HEK293T (cell line): ENCODE measurements at regions not wholly inside any gene's neighbourhood (a gene's known extent, or its start where the extent isn't known, plus 50 kb on each side); places are given as distances from the start of the nearest gene placed in this dataset.
A peak's percentile ranks its signal among the peaks of the same experiment; 100 is the strongest.

ENCODE experiments used
- CTCF ChIA-PET: fragments of 350-600 bp; formaldehyde crosslinking; extraction: SDS; loops from one replicate; lab custom pipeline; 2021; ENCODE audit warnings: antibody characterized with exemption, inconsistent platforms; lab: Yijun Ruan, JAX
- POLR2A ChIA-PET: fragments of 350-600 bp; formaldehyde crosslinking; extraction: SDS; loops from one replicate; lab custom pipeline; 2020; ENCODE audit warnings: antibody characterized with exemption, inconsistent platforms; lab: Yijun Ruan, JAX
- DNase-seq: peaks from one replicate; pipeline ENCODE4 v3.0.0; 2012; ENCODE audit warnings: mixed read lengths; ENCODE audit errors: extremely low spot score
- ARNT ChIP-seq: fragments of 450-650 bp; IDR thresholded peaks from 2 replicates; pipeline ENCODE4 v1.6.1; 2017; ENCODE audit warnings: mild to moderate bottlenecking
- BHLHE40 ChIP-seq: fragments of 450-650 bp; IDR thresholded peaks from 2 replicates; pipeline ENCODE4 v1.6.1; 2016; ENCODE audit warnings: mild to moderate bottlenecking, moderate library complexity, borderline replicate concordance
- CTBP1 ChIP-seq: fragments of 450-650 bp; IDR thresholded peaks from 2 replicates; pipeline ENCODE4 v1.6.1; 2016; ENCODE audit warnings: borderline replicate concordance
- ELF4 ChIP-seq: fragments of 450-650 bp; IDR thresholded peaks from 2 replicates; pipeline ENCODE4 v1.6.1; 2017; ENCODE audit warnings: antibody characterized with exemption
- FOXA1 ChIP-seq: fragments of 450-650 bp; IDR thresholded peaks from 2 replicates; pipeline ENCODE4 v1.6.1; 2016; ENCODE audit warnings: mild to moderate bottlenecking
- FOXK2 ChIP-seq: fragments of 450-650 bp; IDR thresholded peaks from 2 replicates; pipeline ENCODE4 v1.6.1; 2016; ENCODE audit warnings: mild to moderate bottlenecking
- FOXM1 ChIP-seq: fragments of 450-650 bp; IDR thresholded peaks from 2 replicates; pipeline ENCODE4 v1.6.1; 2017; ENCODE audit warnings: mild to moderate bottlenecking, borderline replicate concordance
- HDGF ChIP-seq: fragments of 450-650 bp; IDR thresholded peaks from 2 replicates; pipeline ENCODE4 v1.6.1; 2017; ENCODE audit warnings: antibody characterized with exemption, borderline replicate concordance
- L3MBTL2 ChIP-seq: fragments of 450-650 bp; conservative IDR thresholded peaks from 2 replicates; pipeline ENCODE4 v1.6.1; 2016; ENCODE audit warnings: mild to moderate bottlenecking
- LEF1 ChIP-seq: fragments of 450-650 bp; IDR thresholded peaks from 2 replicates; pipeline ENCODE4 v1.6.1; 2017; ENCODE audit warnings: mild to moderate bottlenecking, borderline replicate concordance
- NFRKB ChIP-seq: fragments of 450-650 bp; IDR thresholded peaks from 2 replicates; pipeline ENCODE4 v1.6.1; 2016; ENCODE audit warnings: mild to moderate bottlenecking, moderate library complexity
- PKNOX1 ChIP-seq: fragments of 450-650 bp; IDR thresholded peaks from 2 replicates; pipeline ENCODE4 v1.6.1; 2016
- SP1 ChIP-seq: fragments of 450-650 bp; IDR thresholded peaks from 2 replicates; pipeline ENCODE4 v1.6.1; 2017
- SUZ12 ChIP-seq: fragments of 450-650 bp; IDR thresholded peaks from 2 replicates; pipeline ENCODE4 v1.6.1; 2016; ENCODE audit warnings: mild to moderate bottlenecking
- TARDBP ChIP-seq: fragments of 450-650 bp; IDR thresholded peaks from 2 replicates; pipeline ENCODE4 v1.6.1; 2016
- ZNF384 ChIP-seq: fragments of 450-650 bp; IDR thresholded peaks from 2 replicates; pipeline ENCODE4 v1.6.1; 2016

- ChIA-PET POLR2A (no interaction called here), CTCF (no interaction called here)
- TF ChIP-seq SP1 (no peak), PKNOX1 (no peak), LEF1 (no peak)
- no peak for DNase-seq
Measured at GRCh38 chr14:30108975-30109700, 181.5 kb upstream of the PRKD1 start.

GRCh38 chr14:30114051-30114450 is 186.4 kb upstream of the PRKD1 start:
- TF ChIP-seq SP1 (no peak), LEF1 (no peak), FOXA1 (no peak), TARDBP (no peak), SUZ12 (no peak), FOXM1 (no peak), ARNT (no peak)
- ChIA-PET POLR2A (no interaction called here), CTCF (no interaction called here)
- no peak for DNase-seq

GRCh38 chr14:30115756-30116155 is 188.1 kb upstream of the PRKD1 start:
- TF ChIP-seq TARDBP, result no peak
- TF ChIP-seq CTBP1, result no peak
- no peak for TF ChIP-seq SP1
- TF ChIP-seq ZNF384, result no peak
- TF ChIP-seq HDGF, result no peak
- TF ChIP-seq FOXA1, result no peak
- TF ChIP-seq FOXM1, result no peak
- TF ChIP-seq ARNT, result no peak
- TF ChIP-seq PKNOX1, result no peak
- no peak for TF ChIP-seq LEF1
- TF ChIP-seq FOXK2, result no peak
- TF ChIP-seq NFRKB, result no peak
- TF ChIP-seq L3MBTL2, result no peak
- POLR2A ChIA-PET, result no interaction called here
- CTCF ChIA-PET, result no interaction called here
- DNase-seq, result peak; percentile 10

GRCh38 chr14:30118992-30119640 is 191.5 kb upstream of the PRKD1 start:
- DNase-seq, result no peak
- TF ChIP-seq NFRKB, result no peak
- no peak for TF ChIP-seq PKNOX1
- no peak for TF ChIP-seq SUZ12
- no peak for TF ChIP-seq ELF4
- no peak for TF ChIP-seq FOXK2
- TF ChIP-seq BHLHE40, result no peak
- TF ChIP-seq HDGF, result no peak
- no peak for TF ChIP-seq L3MBTL2
- TF ChIP-seq ARNT, result no peak
- TF ChIP-seq LEF1, result no peak
- TF ChIP-seq ZNF384, result no peak
- TF ChIP-seq SP1, result no peak
- TF ChIP-seq CTBP1, result no peak
- no peak for TF ChIP-seq FOXA1
- no peak for TF ChIP-seq FOXM1
- TF ChIP-seq TARDBP, result no peak
- POLR2A ChIA-PET, result no interaction called here
- CTCF ChIA-PET, result no interaction called here

GRCh38 chr14:30125322-30125979 is 197.8 kb upstream of the PRKD1 start:
- ChIA-PET CTCF (no interaction called here), POLR2A (no interaction called here)
- no peak for TF ChIP-seq LEF1
- TF ChIP-seq PKNOX1, result no peak
- TF ChIP-seq TARDBP, result no peak
- no peak for TF ChIP-seq NFRKB
- no peak for TF ChIP-seq SP1
- TF ChIP-seq SUZ12, result no peak
- TF ChIP-seq HDGF, result no peak
- TF ChIP-seq FOXK2, result no peak
- DNase-seq, result no peak

- DNase-seq, result no peak
- TF ChIP-seq FOXK2, result no peak
- no peak for TF ChIP-seq CTBP1
- TF ChIP-seq LEF1, result no peak
- no peak for TF ChIP-seq TARDBP
- TF ChIP-seq FOXM1, result no peak
- no peak for TF ChIP-seq SP1
- TF ChIP-seq ARNT, result no peak
- no peak for TF ChIP-seq ZNF384
- TF ChIP-seq L3MBTL2, result no peak
- no peak for TF ChIP-seq SUZ12
- no peak for TF ChIP-seq NFRKB
- no peak for TF ChIP-seq BHLHE40
- no peak for TF ChIP-seq HDGF
- TF ChIP-seq ELF4, result no peak
- TF ChIP-seq PKNOX1, result no peak
- no peak for TF ChIP-seq FOXA1
- POLR2A ChIA-PET, result no interaction called here
- CTCF ChIA-PET, result no interaction called here
Measured at GRCh38 chr14:30129807-30130206, 202.2 kb upstream of the PRKD1 start.
